Ishikawa (cell line): ENCODE measurements at regions not wholly inside any gene's neighbourhood (a gene's known extent, or its start where the extent isn't known, plus 50 kb on each side); places are given as distances from the start of the nearest gene placed in this dataset.

Experiments
- CEBPB ChIP-seq: IDR thresholded peaks from 2 replicates; pipeline ENCODE4 v1.6.1; 2012
- CREB1 ChIP-seq: IDR thresholded peaks from 2 replicates; pipeline ENCODE4 v1.6.1; 2012; ENCODE audit warnings: low read depth
- EGR1 ChIP-seq: IDR thresholded peaks from 2 replicates; pipeline ENCODE4 v1.6.1; 2012
- EP300 ChIP-seq: IDR thresholded peaks from 2 replicates; pipeline ENCODE4 v1.6.1; 2012; ENCODE audit warnings: borderline replicate concordance
- MAX ChIP-seq: IDR thresholded peaks from 2 replicates; pipeline ENCODE4 v1.6.1; 2012
- RAD21 ChIP-seq: IDR thresholded peaks from 2 replicates; pipeline ENCODE4 v1.6.1; 2012; ENCODE audit warnings: low read depth
- REST ChIP-seq: IDR thresholded peaks from 2 replicates; pipeline ENCODE4 v1.6.1; 2012; ENCODE audit warnings: low read depth, mild to moderate bottlenecking
- TAF1 ChIP-seq: IDR thresholded peaks from 2 replicates; pipeline ENCODE4 v1.6.1; 2012; ENCODE audit warnings: low read depth, mild to moderate bottlenecking
- TCF12 ChIP-seq: IDR thresholded peaks from 2 replicates; pipeline ENCODE4 v1.6.1; 2012; ENCODE audit warnings: low read depth
- TEAD4 ChIP-seq: IDR thresholded peaks from 2 replicates; pipeline ENCODE4 v1.6.1; 2012
- YY1 ChIP-seq: IDR thresholded peaks from 2 replicates; pipeline ENCODE4 v1.6.1; 2012; ENCODE audit warnings: low read depth
- ZBTB7A ChIP-seq: IDR thresholded peaks from 2 replicates; pipeline ENCODE4 v1.6.1; 2012; ENCODE audit warnings: low read depth

- TF ChIP-seq YY1 (no peak), MAX (no peak), CEBPB (no peak), REST (no peak), EP300 (no peak), EGR1 (no peak), RAD21 (no peak), ZBTB7A (no peak), TAF1 (no peak), TCF12 (no peak), TEAD4 (no peak), CREB1 (no peak)
These were observed 209.9 kb downstream of the TTC32 start for GRCh38 chr2:19691892-19692291.
